ENCODE measurements at regions not wholly inside any gene's neighbourhood (a gene's known extent, or its start where the extent isn't known, plus 50 kb on each side); places are given as distances from the start of the nearest gene placed in this dataset.

GRCh38 chr2:193228276-193228675 is 1033.5 kb upstream of the TMEFF2 start:
- no peak overlapping the region for H3K27ac ChIP-seq (ENCODE audit: low read depth, low read length)
- no peak overlapping the region for H2AFZ ChIP-seq (ENCODE audit: low read length)
- H3K9me3 ChIP-seq (ENCODE audit: low read depth, low read length), result no peaks in the 10 kb centered on the region
- no peaks in the 10 kb centered on the region for H3K79me2 ChIP-seq (ENCODE audit: insufficient read depth, low read length)
- no peak overlapping the region for H3K4me3 ChIP-seq (ENCODE audit: insufficient read depth, low read length)
- DNase-seq (ENCODE audit: insufficient read length, low spot score, missing footprints), result no peak
- no peaks in the 10 kb centered on the region for H3K36me3 ChIP-seq (ENCODE audit: insufficient read depth, low read length)
- H3K4me2 ChIP-seq (ENCODE audit: insufficient read depth, low read length), result no peak overlapping the region
- TF ChIP-seq CTCF (IDR thresholded peaks at IDR 0.05; ENCODE audit: extremely low read depth, low read depth, low read length), result no peak
- H3K27me3 ChIP-seq (ENCODE audit: insufficient read depth, low read length), result no peaks in the 10 kb centered on the region
- H4K20me1 ChIP-seq (ENCODE audit: insufficient read depth, low read length), result no peaks in the 10 kb centered on the region
- no peaks in the 10 kb centered on the region for H3K4me1 ChIP-seq (ENCODE audit: insufficient read depth, low read length)

GRCh38 chr2:193222454-193222853 is 1027.7 kb upstream of the TMEFF2 start:
- Histone ChIP-seq H3K79me2 (ENCODE audit: insufficient read depth, low read length) (no peaks in the 10 kb centered on the region), H3K36me3 (ENCODE audit: insufficient read depth, low read length) (no peaks in the 10 kb centered on the region), H3K9me3 (ENCODE audit: low read depth, low read length) (no peaks in the 10 kb centered on the region), H3K27me3 (ENCODE audit: insufficient read depth, low read length) (no peaks in the 10 kb centered on the region), H4K20me1 (ENCODE audit: insufficient read depth, low read length) (no peaks in the 10 kb centered on the region), H3K4me1 (ENCODE audit: insufficient read depth, low read length) (no peaks in the 10 kb centered on the region), H3K4me3 (ENCODE audit: insufficient read depth, low read length) (no peak overlapping the region), H3K4me2 (ENCODE audit: insufficient read depth, low read length) (no peak overlapping the region), H3K27ac (ENCODE audit: low read depth, low read length) (no peak overlapping the region), H2AFZ (ENCODE audit: low read length) (no peak overlapping the region)
- no peak for DNase-seq (ENCODE audit: insufficient read length, low spot score, missing footprints)
- TF ChIP-seq CTCF (IDR thresholded peaks at IDR 0.05; ENCODE audit: extremely low read depth, low read depth, low read length), result no peak

GRCh38 chr2:193219413-193219812 is 1024.7 kb upstream of the TMEFF2 start:
- TF ChIP-seq CTCF (IDR thresholded peaks at IDR 0.05; ENCODE audit: extremely low read depth, low read depth, low read length), result no peak
- Histone ChIP-seq H3K4me3 (ENCODE audit: insufficient read depth, low read length) (no peak overlapping the region), H3K36me3 (ENCODE audit: insufficient read depth, low read length) (no peaks in the 10 kb centered on the region), H2AFZ (ENCODE audit: low read length) (no peak overlapping the region), H3K4me1 (ENCODE audit: insufficient read depth, low read length) (no peaks in the 10 kb centered on the region), H3K9me3 (ENCODE audit: low read depth, low read length) (no peaks in the 10 kb centered on the region), H3K79me2 (ENCODE audit: insufficient read depth, low read length) (no peaks in the 10 kb centered on the region), H3K27ac (ENCODE audit: low read depth, low read length) (no peak overlapping the region), H3K4me2 (ENCODE audit: insufficient read depth, low read length) (no peak overlapping the region), H4K20me1 (ENCODE audit: insufficient read depth, low read length) (no peaks in the 10 kb centered on the region), H3K27me3 (ENCODE audit: insufficient read depth, low read length) (no peaks in the 10 kb centered on the region)
- no peak for DNase-seq (ENCODE audit: insufficient read length, low spot score, missing footprints)

- no peak overlapping the region for H2AFZ ChIP-seq (ENCODE audit: low read length)
- H3K79me2 ChIP-seq (ENCODE audit: insufficient read depth, low read length), result no peaks in the 10 kb centered on the region
- no peaks in the 10 kb centered on the region for H3K36me3 ChIP-seq (ENCODE audit: insufficient read depth, low read length)
- H3K27me3 ChIP-seq (ENCODE audit: insufficient read depth, low read length), result no peaks in the 10 kb centered on the region
- H4K20me1 ChIP-seq (ENCODE audit: insufficient read depth, low read length), result no peaks in the 10 kb centered on the region
- no peak for TF ChIP-seq CTCF (IDR thresholded peaks at IDR 0.05; ENCODE audit: extremely low read depth, low read depth, low read length)
- H3K9me3 ChIP-seq (ENCODE audit: low read depth, low read length), result peaks cover 3% of the 10 kb centered on the region
- DNase-seq (ENCODE audit: insufficient read length, low spot score, missing footprints), result no peak
- no peaks in the 10 kb centered on the region for H3K4me1 ChIP-seq (ENCODE audit: insufficient read depth, low read length)
- no peak overlapping the region for H3K4me3 ChIP-seq (ENCODE audit: insufficient read depth, low read length)
- no peak overlapping the region for H3K27ac ChIP-seq (ENCODE audit: low read depth, low read length)
- H3K4me2 ChIP-seq (ENCODE audit: insufficient read depth, low read length), result no peak overlapping the region
Measured at GRCh38 chr2:193201583-193201982, 1006.9 kb upstream of the TMEFF2 start.

All from osteoblast (primary cell).